Prostate gland (tissue), 2 donors: ENCODE measurements at regions not wholly inside any gene's neighbourhood (a gene's known extent, or its start where the extent isn't known, plus 50 kb on each side); places are given as distances from the start of the nearest gene placed in this dataset.

ENCODE experiments used
- DNase-seq: peaks from one replicate; pipeline ENCODE4 v3.0.0-alpha.2; 2019; ENCODE audit warnings: low spot score
- H3K27ac ChIP-seq, 2 donors: fragments of 200-600 bp; sonication (generic); 2 replicates each; pipeline ENCODE4 v1.5.1; 2017 to 2019
- H3K27me3 ChIP-seq: fragments of 200-600 bp; sonication (generic); replicated peaks from 2 replicates; pipeline ENCODE4 v1.5.1; 2019; ENCODE audit not compliant: insufficient read depth
- H3K36me3 ChIP-seq, 2 donors: fragments of 200-600 bp; sonication (generic); 1 replicate in 1 of 2; 2 replicates in 1 of 2; pipeline versions ENCODE4 v1.5.1 to v1.8.1; 2017 to 2019
- H3K4me1 ChIP-seq: fragments of 200-600 bp; sonication (generic); replicated peaks from 2 replicates; pipeline ENCODE4 v1.5.1; 2019
- H3K4me3 ChIP-seq, 2 donors: fragments of 200-600 bp; sonication (generic); 2 replicates each; pipeline ENCODE4 v1.5.1; 2017 to 2019
- H3K9me3 ChIP-seq: fragments of 200-600 bp; sonication (generic); 2 replicates; pipeline ENCODE4 v1.5.1; 2017
- POLR2A ChIP-seq: fragments of 450-650 bp; IDR thresholded peaks from one replicate; pipeline ENCODE4 v1.6.1; 2016; ENCODE audit warnings: antibody characterized with exemption, mild to moderate bottlenecking
- POLR2AphosphoS5 ChIP-seq: sonication (generic); formaldehyde crosslinking; IDR thresholded peaks from one replicate; pipeline ENCODE4 v1.6.1; 2017; ENCODE audit warnings: antibody characterized with exemption
- WGBS: methylation state at CpG from one replicate; pipeline ENCODE4 v1.1.5; 2018; 5-methylcytosine and 5-hydroxymethylcytosine counted together
- intact Hi-C: fragments of 100-400 bp; cut with DNase I; formaldehyde crosslinking; loops from one replicate; pipeline ENCODE4 v1.14.2; 2022
- TF ChIP-seq, protein P1 (sequence below), 4 experiments: fragments of 200-600 bp in 2 of 4; fragments of 450-650 bp in 2 of 4; sonication (generic) in 2 of 4; IDR thresholded peaks; 1 replicate in 3 of 4; 2 replicates in 1 of 4; pipeline ENCODE4 v1.5.1; 2016 to 2019; ENCODE audit warnings: antibody characterized with exemption in 4 of 4, mild to moderate bottlenecking in 2 of 4, moderate library complexity in 2 of 4

DNA sequence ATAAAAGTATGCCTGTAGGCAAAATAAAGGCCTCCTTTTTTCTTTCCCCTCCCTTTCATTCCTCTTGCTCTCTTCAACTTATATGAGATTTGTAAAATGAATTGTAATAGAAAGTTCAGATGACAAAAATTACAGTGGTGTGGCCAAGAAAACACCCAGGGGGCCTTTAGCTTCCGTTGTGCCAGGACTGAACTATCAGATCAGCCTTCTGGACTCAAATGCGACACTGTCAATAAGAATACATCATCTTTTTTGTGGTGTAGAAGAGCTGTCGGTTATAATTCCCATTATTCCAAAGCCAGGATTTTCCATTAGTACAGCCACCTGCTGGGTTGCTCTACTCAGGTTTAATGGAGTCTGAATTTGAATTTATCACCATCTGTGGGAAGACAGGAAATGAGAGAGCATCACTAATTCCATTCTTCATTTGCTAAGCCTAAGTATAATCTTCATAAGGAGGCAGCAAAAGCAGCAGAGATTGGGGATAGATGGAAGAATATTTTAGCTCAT lies 443.4 kb downstream of the ANXA1 start:
- no peak for DNase-seq
- TF ChIP-seq POLR2A (no peak), POLR2AphosphoS5 (no peak)
- TF ChIP-seq, protein P1, sequence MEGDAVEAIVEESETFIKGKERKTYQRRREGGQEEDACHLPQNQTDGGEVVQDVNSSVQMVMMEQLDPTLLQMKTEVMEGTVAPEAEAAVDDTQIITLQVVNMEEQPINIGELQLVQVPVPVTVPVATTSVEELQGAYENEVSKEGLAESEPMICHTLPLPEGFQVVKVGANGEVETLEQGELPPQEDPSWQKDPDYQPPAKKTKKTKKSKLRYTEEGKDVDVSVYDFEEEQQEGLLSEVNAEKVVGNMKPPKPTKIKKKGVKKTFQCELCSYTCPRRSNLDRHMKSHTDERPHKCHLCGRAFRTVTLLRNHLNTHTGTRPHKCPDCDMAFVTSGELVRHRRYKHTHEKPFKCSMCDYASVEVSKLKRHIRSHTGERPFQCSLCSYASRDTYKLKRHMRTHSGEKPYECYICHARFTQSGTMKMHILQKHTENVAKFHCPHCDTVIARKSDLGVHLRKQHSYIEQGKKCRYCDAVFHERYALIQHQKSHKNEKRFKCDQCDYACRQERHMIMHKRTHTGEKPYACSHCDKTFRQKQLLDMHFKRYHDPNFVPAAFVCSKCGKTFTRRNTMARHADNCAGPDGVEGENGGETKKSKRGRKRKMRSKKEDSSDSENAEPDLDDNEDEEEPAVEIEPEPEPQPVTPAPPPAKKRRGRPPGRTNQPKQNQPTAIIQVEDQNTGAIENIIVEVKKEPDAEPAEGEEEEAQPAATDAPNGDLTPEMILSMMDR (IDR thresholded peaks at IDR 0.05), result no peak
- intact Hi-C loops, result no loop called here
- no peak overlapping the region for H3K4me3 ChIP-seq
- no peak overlapping the region for H3K27ac ChIP-seq
- H3K36me3 ChIP-seq, result no peaks in the 10 kb centered on the region
- no peaks in the 10 kb centered on the region for H3K9me3 ChIP-seq
- no peaks in the 10 kb centered on the region for H3K27me3 ChIP-seq
- WGBS, result 49% methylated on average over 3 of the region's 3 CpGs
- no peaks in the 10 kb centered on the region for H3K4me1 ChIP-seq

DNA sequence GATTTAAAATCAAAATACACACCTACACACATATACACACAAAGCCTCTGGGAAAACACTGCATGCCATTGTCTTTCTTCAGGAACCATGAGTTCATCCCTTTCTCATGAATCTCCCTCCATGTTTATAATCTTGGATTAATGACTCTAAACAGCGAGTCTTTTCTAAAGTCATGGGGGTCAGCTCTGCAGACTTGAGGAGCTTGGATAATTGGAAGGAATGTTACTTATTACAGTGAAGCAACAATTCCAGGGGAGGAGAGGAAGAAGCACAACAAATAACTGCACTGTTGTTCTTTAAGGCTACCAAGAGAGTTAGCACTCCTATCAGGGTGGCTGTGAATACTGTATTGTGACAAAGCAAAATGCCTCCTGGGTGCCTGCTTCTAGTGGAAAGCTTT lies 444.7 kb downstream of the ANXA1 start:
- intact Hi-C loops, result no loop called here
- TF ChIP-seq, protein P1 (IDR thresholded peaks at IDR 0.05), result no peak
- TF ChIP-seq POLR2AphosphoS5, result no peak
- TF ChIP-seq POLR2A, result no peak
- Histone ChIP-seq H3K4me3 (no peak overlapping the region), H3K9me3 (no peaks in the 10 kb centered on the region), H3K27me3 (no peaks in the 10 kb centered on the region), H3K4me1 (no peaks in the 10 kb centered on the region), H3K36me3 (no peaks in the 10 kb centered on the region), H3K27ac (no peak overlapping the region)
- DNase-seq, result no peak
- WGBS, result 76% methylated on average over 1 of the region's 1 CpG

DNA sequence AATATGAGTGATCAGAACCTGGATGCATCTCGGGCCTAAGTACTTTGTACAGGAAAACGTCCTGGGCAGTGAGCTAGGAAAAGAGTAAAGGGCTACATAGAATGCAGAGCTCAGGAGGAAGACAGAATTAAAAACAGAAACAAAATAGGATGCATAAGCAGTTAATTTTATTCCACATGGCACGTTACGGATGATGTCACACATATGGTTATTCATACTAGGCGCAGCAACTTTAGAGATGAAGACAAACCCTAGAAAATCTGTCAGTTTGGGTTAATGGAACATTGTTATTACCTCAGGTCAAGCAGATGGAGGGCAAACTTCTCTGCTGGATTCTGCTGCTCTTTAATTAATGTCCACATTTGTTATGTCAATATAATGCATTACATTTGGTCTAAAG lies 445.4 kb downstream of the ANXA1 start:
- TF ChIP-seq POLR2AphosphoS5, result no peak
- no peak for TF ChIP-seq POLR2A
- TF ChIP-seq, protein P1 (IDR thresholded peaks at IDR 0.05), result no peak
- H3K27me3 ChIP-seq, result no peaks in the 10 kb centered on the region
- no peak overlapping the region for H3K4me3 ChIP-seq
- H3K36me3 ChIP-seq, result no peaks in the 10 kb centered on the region
- WGBS, result 81% methylated on average over 5 of the region's 5 CpGs
- no peaks in the 10 kb centered on the region for H3K9me3 ChIP-seq
- H3K27ac ChIP-seq, result no peak overlapping the region
- no peak for DNase-seq
- H3K4me1 ChIP-seq, result no peaks in the 10 kb centered on the region
- intact Hi-C loops, result no loop called here

DNA sequence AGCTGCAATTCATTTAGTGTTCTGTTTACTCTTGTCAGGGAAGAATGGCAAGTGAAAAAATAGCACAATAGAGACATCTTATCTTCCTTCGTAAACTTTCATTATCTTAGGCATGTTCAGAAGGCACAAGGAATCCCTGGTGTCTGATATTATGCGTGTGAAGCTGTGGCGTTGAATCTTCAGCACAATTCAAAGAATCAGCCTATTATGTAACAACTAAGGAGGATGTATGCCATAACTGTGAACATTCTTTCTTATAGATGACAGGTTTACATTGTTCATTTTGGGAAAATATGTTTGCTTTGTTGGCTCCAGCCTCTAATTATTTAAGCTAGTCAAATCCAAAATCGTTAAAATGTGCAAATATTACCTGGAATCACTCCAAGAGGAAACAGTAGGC lies 446.1 kb downstream of the ANXA1 start:
- no peaks in the 10 kb centered on the region for H3K27me3 ChIP-seq
- no peak for DNase-seq
- intact Hi-C loops, result no loop called here
- TF ChIP-seq POLR2A (no peak), POLR2AphosphoS5 (no peak)
- TF ChIP-seq, protein P1 (IDR thresholded peaks at IDR 0.05), result no peak
- no peaks in the 10 kb centered on the region for H3K36me3 ChIP-seq
- no peak overlapping the region for H3K4me3 ChIP-seq
- no peak overlapping the region for H3K27ac ChIP-seq
- H3K9me3 ChIP-seq, result no peaks in the 10 kb centered on the region
- WGBS, result 23% methylated on average over 4 of the region's 4 CpGs
- no peaks in the 10 kb centered on the region for H3K4me1 ChIP-seq

DNA sequence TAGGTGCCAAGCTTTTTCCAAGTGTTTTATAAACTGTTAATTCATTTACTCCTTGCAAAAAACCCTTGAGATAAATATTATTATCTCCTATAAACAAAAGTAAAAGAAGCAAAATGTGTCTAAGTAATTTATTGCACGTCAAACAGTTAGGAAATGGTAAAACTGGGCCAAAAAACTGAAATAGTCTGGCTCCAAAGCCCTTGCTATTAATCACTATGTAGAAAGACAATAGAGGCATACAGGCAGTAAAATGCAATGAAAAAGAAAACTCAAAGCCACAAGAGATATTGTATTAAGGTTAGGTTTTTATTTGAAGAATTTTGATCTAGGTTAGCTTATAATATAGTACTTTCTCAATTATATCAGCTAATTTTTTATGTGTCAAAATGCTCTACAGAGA lies 457.7 kb downstream of the ANXA1 start:
- H3K9me3 ChIP-seq, result no peaks in the 10 kb centered on the region
- no peaks in the 10 kb centered on the region for H3K4me1 ChIP-seq
- WGBS, result 19% methylated on average over 1 of the region's 1 CpG
- TF ChIP-seq POLR2A (no peak), POLR2AphosphoS5 (no peak)
- TF ChIP-seq, protein P1 (IDR thresholded peaks at IDR 0.05), result no peak
- no peak overlapping the region for H3K4me3 ChIP-seq
- H3K27me3 ChIP-seq, result no peaks in the 10 kb centered on the region
- intact Hi-C loops, result no loop called here
- DNase-seq, result no peak
- H3K36me3 ChIP-seq, result no peaks in the 10 kb centered on the region
- no peak overlapping the region for H3K27ac ChIP-seq
